ENCODE measurements at regions not wholly inside any gene's neighbourhood (a gene's known extent, or its start where the extent isn't known, plus 50 kb on each side); places are given as distances from the start of the nearest gene placed in this dataset.

- TF ChIP-seq CTCF (IDR thresholded peaks at IDR 0.05; ENCODE audit: borderline replicate concordance, extremely low read depth, low read length, poor library complexity, severe bottlenecking) = no peak
- no peak for TF ChIP-seq EZH2 (IDR thresholded peaks at IDR 0.05; ENCODE audit: borderline replicate concordance, low read depth, low read length, severe bottlenecking)
Observed at GRCh38 chr11:45053736-45054446, 92.5 kb upstream of the PRDM11 start.

Data from DND-41 (cell line).